Body of pancreas (tissue), 4 donors: ENCODE measurements at regions not wholly inside any gene's neighbourhood (a gene's known extent, or its start where the extent isn't known, plus 50 kb on each side); places are given as distances from the start of the nearest gene placed in this dataset.

Source experiments
- ATAC-seq: fragments of 150-250 bp; one replicate; pipeline ENCODE4 v1.9.1; 2016
- DNase-seq, 4 donors: peaks; one replicate each; pipeline ENCODE4 v3.0.0-alpha.2; 2019
- H3K27ac ChIP-seq, 4 donors: fragments of 200-600 bp; sonication (generic); 1 replicate in 3 of 4; 2 replicates in 1 of 4; pipeline versions ENCODE4 v1.5.1 to v1.6.1; 2016 to 2019; ENCODE audit warnings: mild to moderate bottlenecking in 1 of 4, mixed read lengths in 1 of 4, moderate library complexity in 1 of 4
- H3K27me3 ChIP-seq, 2 donors: fragments of 200-600 bp; sonication (generic); one replicate each; pipeline ENCODE4 v1.6.0; 2016; ENCODE audit warnings: mild to moderate bottlenecking in 1 of 2
- H3K36me3 ChIP-seq, 2 donors: fragments of 200-600 bp; sonication (generic); replicated peaks in 1 of 2; 2 replicates each; pipeline ENCODE4 v1.5.1; 2016; ENCODE audit warnings: low read depth in 2 of 2; ENCODE audit not compliant: insufficient read depth in 1 of 2
- H3K4me1 ChIP-seq: fragments of 200-600 bp; sonication (generic); one replicate; pipeline ENCODE4 v1.6.0; 2016
- H3K4me3 ChIP-seq, 2 donors: fragments of 200-600 bp; sonication (generic); 1 replicate in 1 of 2; 2 replicates in 1 of 2; pipeline ENCODE4 v1.5.1; 2016 to 2019
- H3K9me3 ChIP-seq, 3 donors: fragments of 200-600 bp; sonication (generic); 1 replicate in 2 of 3; 2 replicates in 1 of 3; pipeline ENCODE4 v1.5.1; 2016
- CTCF ChIP-seq, 7 experiments: fragments of 450-650 bp in 4 of 7; fragments of 200-600 bp in 3 of 7; sonication (generic) in 3 of 7; IDR thresholded peaks; one replicate each; pipeline ENCODE4 v1.5.1; 2016 to 2019; ENCODE audit warnings: antibody characterized with exemption in 7 of 7
- POLR2A ChIP-seq, 3 donors: fragments of 450-650 bp; IDR thresholded peaks; one replicate each; pipeline ENCODE4 v1.6.1; 2016; ENCODE audit warnings: antibody characterized with exemption in 3 of 3, mild to moderate bottlenecking in 2 of 3
- WGBS, 2 donors: methylation state at CpG; one replicate each; pipeline ENCODE4 v1.1.5; 2017; 5-methylcytosine and 5-hydroxymethylcytosine counted together
- intact Hi-C: fragments of 100-400 bp; cut with DNase I; formaldehyde crosslinking; loops from one replicate; pipeline ENCODE4 v1.15.1; 2023

- peaks cover 0 to 8% of the 10 kb centered on the region in 2 donors for H3K27me3 ChIP-seq
Observed at GRCh38 chr5:155732587-155733376, 594.2 kb upstream of the SGCD start.

GRCh38 chr5:155733935-155734334 lies 593.0 kb upstream of the SGCD start:
- DNase-seq, result no peak
- Histone ChIP-seq H3K27ac (no peak overlapping the region), H3K4me3 (no peak overlapping the region), H3K4me1 (peaks cover 7% of the 10 kb centered on the region), H3K9me3 (no peaks in the 10 kb centered on the region), H3K36me3 (no peaks in the 10 kb centered on the region), H3K27me3 (peaks cover 0 to 7% of the 10 kb centered on the region in 2 donors)
- 50 to 64% methylated on average over 1 of the region's 1 CpG for WGBS, 2 donors
- TF ChIP-seq POLR2A (IDR thresholded peaks at IDR 0.05), result no peak
- no peak for TF ChIP-seq CTCF (IDR thresholded peaks at IDR 0.05)
- ATAC-seq, result no peak
- intact Hi-C loops, result no loop called here

More at GRCh38 chr5:155732587-155733376, 594.2 kb upstream of the SGCD start:
- intact Hi-C loops, result no loop called here
- no peak for TF ChIP-seq CTCF (IDR thresholded peaks at IDR 0.05)
- Histone ChIP-seq H3K27ac (no peak overlapping the region), H3K36me3 (no peaks in the 10 kb centered on the region), H3K9me3 (no peaks in the 10 kb centered on the region), H3K4me3 (no peak overlapping the region), H3K4me1 (peaks cover 18% of the 10 kb centered on the region)
- no peak for DNase-seq
- no peak for ATAC-seq
- 38 to 43% methylated on average over 6 of the region's 6 CpGs for WGBS, 2 donors

GRCh38 chr5:155735388-155735787 lies 591.6 kb upstream of the SGCD start:
- peak in 1 of 4 donors; percentile 23 for DNase-seq
- 19 to 20% methylated on average over 2 of the region's 2 CpGs for WGBS, 2 donors
- ATAC-seq, result no peak
- TF ChIP-seq POLR2A (IDR thresholded peaks at IDR 0.05), result no peak
- no peak for TF ChIP-seq CTCF (IDR thresholded peaks at IDR 0.05)
- no peaks in the 10 kb centered on the region for H3K36me3 ChIP-seq
- no peak overlapping the region for H3K27ac ChIP-seq
- no peaks in the 10 kb centered on the region for H3K27me3 ChIP-seq
- intact Hi-C loops, result no loop called here
- H3K9me3 ChIP-seq, result no peaks in the 10 kb centered on the region
- no peak overlapping the region for H3K4me3 ChIP-seq
- no peaks in the 10 kb centered on the region for H3K4me1 ChIP-seq

- ATAC-seq, result no peak
Observed at GRCh38 chr5:155738616-155739015, 588.3 kb upstream of the SGCD start.

More at GRCh38 chr5:155738616-155739015, 588.3 kb upstream of the SGCD start:
- TF ChIP-seq CTCF (IDR thresholded peaks at IDR 0.05), result no peak
- TF ChIP-seq POLR2A (IDR thresholded peaks at IDR 0.05), result no peak
- no peaks in the 10 kb centered on the region for H3K36me3 ChIP-seq
- H3K27ac ChIP-seq, result no peak overlapping the region
- WGBS, 2 donors, result 64 to 73% methylated on average over 2 of the region's 2 CpGs
- no peaks in the 10 kb centered on the region for H3K27me3 ChIP-seq
- intact Hi-C loops, result no loop called here
- no peaks in the 10 kb centered on the region for H3K9me3 ChIP-seq
- no peaks in the 10 kb centered on the region for H3K4me1 ChIP-seq
- DNase-seq, result no peak
- H3K4me3 ChIP-seq, result no peak overlapping the region
